MCF 10A (cell line): ENCODE measurements at regions not wholly inside any gene's neighbourhood (a gene's known extent, or its start where the extent isn't known, plus 50 kb on each side); places are given as distances from the start of the nearest gene placed in this dataset.
A peak's percentile ranks its signal among the peaks of the same experiment; 100 is the strongest.

Experiments used
- BruUV-seq: library from RNA; stranded (reverse); fragments of 400-500 nt; replicated peaks from 2 replicates; lab custom pipeline; 2021; lab: Mats Ljungman, UMichigan
- CTCF ChIA-PET: fragments of 300-600 bp; sonication (Branson Sonifier 250); formaldehyde crosslinking; extraction: SDS; loops from one replicate; lab custom pipeline; 2021; ENCODE audit warnings: antibody characterized with exemption, inconsistent platforms; lab: Yijun Ruan, JAX
- POLR2A ChIA-PET: fragments of 300-600, 350-650 bp; sonication (Branson Sonifier 250); formaldehyde crosslinking; extraction: SDS; loops from one replicate; lab custom pipeline; 2020; ENCODE audit warnings: antibody characterized with exemption, inconsistent platforms; lab: Yijun Ruan, JAX
- DNase-seq: peaks from one replicate; pipeline ENCODE4 v3.0.0-alpha.2; 2018; ENCODE audit not compliant: unreplicated experiment
- H3K27ac Mint-ChIP-seq: one replicate; pipeline ENCODE4 v1.8.0; 2022; ENCODE audit warnings: mild to moderate bottlenecking, low read depth, mixed read lengths; ENCODE audit not compliant: unreplicated experiment
- H3K27me3 Mint-ChIP-seq: one replicate; pipeline ENCODE4 v1.8.0; 2022; ENCODE audit warnings: mixed read lengths; ENCODE audit not compliant: insufficient read depth, unreplicated experiment
- H3K36me3 Mint-ChIP-seq: one replicate; pipeline ENCODE4 v1.8.0; 2022; ENCODE audit warnings: mild to moderate bottlenecking, moderate library complexity, mixed read lengths; ENCODE audit not compliant: insufficient read depth, unreplicated experiment
- H3K4me1 Mint-ChIP-seq: one replicate; pipeline ENCODE4 v1.8.0; 2022; ENCODE audit warnings: mixed read lengths; ENCODE audit not compliant: insufficient read depth, unreplicated experiment
- H3K4me3 Mint-ChIP-seq: one replicate; pipeline ENCODE4 v1.8.0; 2022; ENCODE audit warnings: mild to moderate bottlenecking, moderate library complexity, mixed read lengths; ENCODE audit not compliant: unreplicated experiment
- H3K9me3 Mint-ChIP-seq: one replicate; pipeline ENCODE4 v1.8.0; 2022; ENCODE audit warnings: mixed read lengths; ENCODE audit not compliant: unreplicated experiment
- intact Hi-C: fragments of 100-400 bp; cut with micrococcal nuclease; formaldehyde crosslinking; loops from 2 replicates; pipeline ENCODE4 v1.14.1; 2022
- TF ChIP-seq, protein P1 (sequence below): fragments of 200-600 bp; IDR thresholded peaks from one replicate; pipeline ENCODE4 v1.8.0; 2022; ENCODE audit warnings: antibody characterized with exemption, mild to moderate bottlenecking; ENCODE audit not compliant: unreplicated experiment

DNA sequence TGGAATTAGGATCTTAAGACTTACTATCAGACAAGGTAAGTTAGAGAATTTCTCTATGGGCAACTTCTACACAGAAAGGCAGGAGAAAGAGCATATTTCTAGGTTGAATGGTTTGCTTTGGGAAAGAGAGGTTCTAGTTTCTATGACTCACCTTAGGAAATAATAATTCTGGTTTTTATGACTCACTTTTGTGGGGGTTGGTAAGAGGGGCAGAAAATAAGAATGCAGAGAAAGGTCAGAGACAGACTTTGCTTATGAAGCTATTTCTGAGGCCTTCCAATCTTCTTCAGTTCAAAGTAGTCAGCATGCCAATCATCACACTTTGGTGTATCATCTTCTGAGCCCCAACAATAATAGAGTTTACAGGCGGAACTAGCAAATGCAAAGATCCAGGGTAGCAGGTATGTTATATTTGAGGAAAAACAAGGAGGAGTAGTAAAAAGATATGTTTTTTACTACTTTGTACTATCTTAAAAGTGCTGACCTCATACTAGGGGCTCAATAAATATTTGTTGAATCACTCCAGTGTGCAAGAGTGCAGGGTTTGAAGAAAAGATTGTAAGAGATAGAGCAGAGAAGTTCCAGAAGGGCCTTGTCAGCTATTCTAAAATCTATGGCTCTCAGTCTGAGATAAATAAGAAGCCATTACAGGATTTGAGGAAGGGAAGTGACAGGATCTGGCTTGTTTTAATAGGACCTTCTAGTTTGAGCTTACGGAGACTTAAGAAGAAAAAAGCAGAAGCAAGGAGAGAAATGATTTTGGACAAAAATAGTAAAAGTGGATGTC is 56.7 kb upstream of the LRFN5 start:
- BruUV-seq, result no TSS peak
- CTCF ChIA-PET, result interaction anchor here (0.5 kb wide), 1 partner anchor 181 kb away, joined by 3 read pairs; no protein-coding TSS in a partner anchor
- Mint-ChIP-seq H3K4me3 (no peak overlapping the region), H3K9me3 (no peaks in the 10 kb centered on the region), H3K27ac (no peak overlapping the region), H3K27me3 (peaks cover 2% of the 10 kb centered on the region), H3K4me1 (no peaks in the 10 kb centered on the region), H3K36me3 (no peaks in the 10 kb centered on the region)
- intact Hi-C loops, result no loop called here
- peak; percentile 35 for DNase-seq
- POLR2A ChIA-PET, result interaction anchor here (0.6 kb wide), 1 partner anchor 9 kb away, joined by 4 read pairs; no protein-coding TSS in a partner anchor
- TF ChIP-seq, protein P1, sequence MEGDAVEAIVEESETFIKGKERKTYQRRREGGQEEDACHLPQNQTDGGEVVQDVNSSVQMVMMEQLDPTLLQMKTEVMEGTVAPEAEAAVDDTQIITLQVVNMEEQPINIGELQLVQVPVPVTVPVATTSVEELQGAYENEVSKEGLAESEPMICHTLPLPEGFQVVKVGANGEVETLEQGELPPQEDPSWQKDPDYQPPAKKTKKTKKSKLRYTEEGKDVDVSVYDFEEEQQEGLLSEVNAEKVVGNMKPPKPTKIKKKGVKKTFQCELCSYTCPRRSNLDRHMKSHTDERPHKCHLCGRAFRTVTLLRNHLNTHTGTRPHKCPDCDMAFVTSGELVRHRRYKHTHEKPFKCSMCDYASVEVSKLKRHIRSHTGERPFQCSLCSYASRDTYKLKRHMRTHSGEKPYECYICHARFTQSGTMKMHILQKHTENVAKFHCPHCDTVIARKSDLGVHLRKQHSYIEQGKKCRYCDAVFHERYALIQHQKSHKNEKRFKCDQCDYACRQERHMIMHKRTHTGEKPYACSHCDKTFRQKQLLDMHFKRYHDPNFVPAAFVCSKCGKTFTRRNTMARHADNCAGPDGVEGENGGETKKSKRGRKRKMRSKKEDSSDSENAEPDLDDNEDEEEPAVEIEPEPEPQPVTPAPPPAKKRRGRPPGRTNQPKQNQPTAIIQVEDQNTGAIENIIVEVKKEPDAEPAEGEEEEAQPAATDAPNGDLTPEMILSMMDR, result no peak

DNA sequence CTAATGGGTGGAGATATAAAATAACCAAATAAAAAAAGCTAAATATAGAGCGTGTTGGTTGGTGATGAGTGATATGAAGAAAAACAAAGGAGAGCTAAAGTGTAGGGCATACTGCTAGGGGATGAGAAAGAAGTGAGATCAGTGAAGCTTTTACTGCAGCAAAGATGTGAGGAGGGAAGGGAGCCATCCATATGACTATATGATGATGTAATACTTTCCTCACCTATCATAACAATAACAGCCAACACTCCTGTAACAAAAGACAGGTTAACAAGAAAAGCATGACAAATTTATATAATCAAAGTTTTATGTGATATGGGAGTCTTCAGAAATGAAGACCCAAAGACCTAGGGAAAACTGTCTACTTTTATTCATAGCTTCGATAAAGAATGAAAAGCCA is 57.4 kb upstream of the LRFN5 start:
- H3K4me1 Mint-ChIP-seq, result no peaks in the 10 kb centered on the region
- TF ChIP-seq, protein P1, result no peak
- intact Hi-C loops, result no loop called here
- no peak for DNase-seq
- ChIA-PET CTCF (interaction anchor here (0.5 to 0.7 kb wide), 2 partner anchors 180 to 1635 kb away, joined by 3 to 4 read pairs; no protein-coding TSS in a partner anchor), POLR2A (interaction anchor here (0.6 to 0.7 kb wide), 3 partner anchors 10 to 41 kb away, joined by 3 to 4 read pairs (median 3); no protein-coding TSS in a partner anchor)
- BruUV-seq, result no TSS peak
- H3K9me3 Mint-ChIP-seq, result no peaks in the 10 kb centered on the region
- no peak overlapping the region for H3K27ac Mint-ChIP-seq
- no peak overlapping the region for H3K4me3 Mint-ChIP-seq
- H3K27me3 Mint-ChIP-seq, result peaks cover 9% of the 10 kb centered on the region
- H3K36me3 Mint-ChIP-seq, result no peaks in the 10 kb centered on the region

DNA sequence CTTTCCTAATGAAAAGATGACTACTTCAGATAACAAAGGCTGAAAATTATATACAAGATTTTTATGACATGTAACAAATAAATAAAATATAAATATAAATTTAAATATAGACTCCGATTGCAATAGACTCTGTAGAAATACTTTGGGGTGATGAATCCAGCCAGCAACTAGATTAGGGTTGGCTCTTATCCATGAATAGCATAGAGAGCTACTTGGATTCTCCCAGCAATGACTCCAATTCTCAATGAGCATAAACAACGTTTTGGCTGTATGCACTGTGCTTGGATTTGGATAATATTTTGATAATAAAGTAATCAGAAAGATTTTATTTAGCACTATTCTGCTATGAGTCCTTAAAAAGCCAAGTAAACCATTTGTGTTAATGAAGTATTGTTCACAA is 58.0 kb upstream of the LRFN5 start:
- H3K27ac Mint-ChIP-seq, result no peak overlapping the region
- no peaks in the 10 kb centered on the region for H3K9me3 Mint-ChIP-seq
- TF ChIP-seq, protein P1, result no peak
- H3K4me1 Mint-ChIP-seq, result no peaks in the 10 kb centered on the region
- intact Hi-C loops, result no loop called here
- ChIA-PET POLR2A (interaction anchor here (0.6 to 0.7 kb wide), 3 partner anchors 18 to 680 kb away, joined by 3 read pairs; no protein-coding TSS in a partner anchor), CTCF (no interaction called here)
- H3K4me3 Mint-ChIP-seq, result no peak overlapping the region
- no peak for DNase-seq
- H3K27me3 Mint-ChIP-seq, result peaks cover 13% of the 10 kb centered on the region
- no TSS peak for BruUV-seq
- H3K36me3 Mint-ChIP-seq, result peaks cover 4% of the 10 kb centered on the region

DNA sequence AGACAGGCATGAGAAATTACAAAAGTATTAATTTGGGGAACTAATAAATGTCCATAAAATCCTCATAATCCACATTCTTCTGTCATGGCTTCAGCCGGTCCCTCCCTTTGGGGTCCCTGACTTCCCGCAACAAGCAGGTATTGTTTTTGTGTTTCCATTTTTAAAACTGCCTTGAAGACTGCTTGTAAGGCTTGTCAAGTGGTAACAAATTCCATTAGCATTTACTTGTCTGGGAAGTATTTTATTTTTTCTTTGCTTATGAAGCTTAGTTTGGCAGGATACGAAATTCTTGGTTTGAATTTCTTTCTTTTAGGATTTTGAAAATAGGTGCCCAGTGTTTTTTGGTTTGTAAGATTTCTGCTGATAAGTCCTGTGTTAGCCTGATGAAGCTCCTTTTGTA is 65.3 kb upstream of the LRFN5 start:
- BruUV-seq, result no TSS peak
- ChIA-PET CTCF (no interaction called here), POLR2A (no interaction called here)
- intact Hi-C loops, result no loop called here
- DNase-seq, result no peak
- Mint-ChIP-seq H3K4me3 (no peak overlapping the region), H3K36me3 (peaks cover 6% of the 10 kb centered on the region), H3K9me3 (peaks cover 9% of the 10 kb centered on the region), H3K27me3 (peaks cover 13% of the 10 kb centered on the region), H3K4me1 (no peaks in the 10 kb centered on the region), H3K27ac (no peak overlapping the region)
- TF ChIP-seq, protein P1, result no peak
